ENCODE measurements at regions not wholly inside any gene's neighbourhood (a gene's known extent, or its start where the extent isn't known, plus 50 kb on each side); places are given as distances from the start of the nearest gene placed in this dataset.

- no peak for DNase-seq (ENCODE audit: low spot score)
- TF ChIP-seq CTCF (IDR thresholded peaks at IDR 0.05; ENCODE audit: extremely low read depth, missing control alignments): no peak
Observed at GRCh38 chrY:17277056-17277455, 603.0 kb downstream of the CDY2B start.

- no peak for TF ChIP-seq CTCF (IDR thresholded peaks at IDR 0.05; ENCODE audit: extremely low read depth, missing control alignments)
- DNase-seq (ENCODE audit: low spot score): no peak
Observed at GRCh38 chrY:17259497-17259896, 620.5 kb downstream of the CDY2B start.

- TF ChIP-seq CTCF (IDR thresholded peaks at IDR 0.05; ENCODE audit: extremely low read depth, missing control alignments): no peak
- no peak for DNase-seq (ENCODE audit: low spot score)
Observed at GRCh38 chrY:17238406-17238805, 641.6 kb downstream of the CDY2B start.

- TF ChIP-seq CTCF (IDR thresholded peaks at IDR 0.05; ENCODE audit: extremely low read depth, missing control alignments): no peak
- DNase-seq (ENCODE audit: low spot score): no peak
Observed at GRCh38 chrY:17235769-17236168, 644.3 kb downstream of the CDY2B start.

- TF ChIP-seq CTCF (IDR thresholded peaks at IDR 0.05; ENCODE audit: extremely low read depth, missing control alignments): no peak
- no peak for DNase-seq (ENCODE audit: low spot score)
Observed at GRCh38 chrY:17233435-17234109, 646.4 kb downstream of the CDY2B start.

GRCh38 chrY:17231994-17232393 is 648.0 kb downstream of the CDY2B start:
- TF ChIP-seq CTCF (IDR thresholded peaks at IDR 0.05; ENCODE audit: extremely low read depth, missing control alignments): no peak

GRCh38 chrY:17223502-17223901 is 656.5 kb downstream of the CDY2B start:
- no peak for TF ChIP-seq CTCF (IDR thresholded peaks at IDR 0.05; ENCODE audit: extremely low read depth, missing control alignments)
- DNase-seq (ENCODE audit: low spot score): no peak

More at GRCh38 chrY:17231994-17232393, 648.0 kb downstream of the CDY2B start:
- no peak for DNase-seq (ENCODE audit: low spot score)
